Mesothelial cell of epicardium (in vitro differentiated cells): ENCODE measurements at regions not wholly inside any gene's neighbourhood (a gene's known extent, or its start where the extent isn't known, plus 50 kb on each side); places are given as distances from the start of the nearest gene placed in this dataset.

Source experiments
- DNase-seq, 2 experiments: peaks; one replicate each; pipeline ENCODE4 v3.0.0; 2021; ENCODE audit warnings: low spot score in 2 of 2; ENCODE audit not compliant: unreplicated experiment in 2 of 2
- H3K27ac Mint-ChIP-seq: 2 replicates; pipeline ENCODE4 v1.8.0; 2021; ENCODE audit warnings: mixed read lengths
- H3K27me3 Mint-ChIP-seq: 2 replicates; pipeline ENCODE4 v1.8.0; 2021; ENCODE audit warnings: low read depth, mixed read lengths
- H3K36me3 Mint-ChIP-seq: 2 replicates; pipeline ENCODE4 v1.8.0; 2021; ENCODE audit warnings: mixed read lengths
- H3K4me1 Mint-ChIP-seq: 2 replicates; pipeline ENCODE4 v1.8.0; 2021; ENCODE audit warnings: mixed read lengths
- H3K4me3 Mint-ChIP-seq: 2 replicates; pipeline ENCODE4 v1.8.0; 2021; ENCODE audit warnings: mild to moderate bottlenecking, moderate library complexity, mixed read lengths
- H3K9me3 Mint-ChIP-seq: 2 replicates; pipeline ENCODE4 v1.8.0; 2021; ENCODE audit warnings: mixed read lengths
- TF ChIP-seq, protein P1 (sequence below): fragments of 200-600 bp; sonication (generic); IDR thresholded peaks from one replicate; pipeline ENCODE4 v1.5.0; 2021; ENCODE audit warnings: antibody characterized with exemption; ENCODE audit not compliant: unreplicated experiment

DNA sequence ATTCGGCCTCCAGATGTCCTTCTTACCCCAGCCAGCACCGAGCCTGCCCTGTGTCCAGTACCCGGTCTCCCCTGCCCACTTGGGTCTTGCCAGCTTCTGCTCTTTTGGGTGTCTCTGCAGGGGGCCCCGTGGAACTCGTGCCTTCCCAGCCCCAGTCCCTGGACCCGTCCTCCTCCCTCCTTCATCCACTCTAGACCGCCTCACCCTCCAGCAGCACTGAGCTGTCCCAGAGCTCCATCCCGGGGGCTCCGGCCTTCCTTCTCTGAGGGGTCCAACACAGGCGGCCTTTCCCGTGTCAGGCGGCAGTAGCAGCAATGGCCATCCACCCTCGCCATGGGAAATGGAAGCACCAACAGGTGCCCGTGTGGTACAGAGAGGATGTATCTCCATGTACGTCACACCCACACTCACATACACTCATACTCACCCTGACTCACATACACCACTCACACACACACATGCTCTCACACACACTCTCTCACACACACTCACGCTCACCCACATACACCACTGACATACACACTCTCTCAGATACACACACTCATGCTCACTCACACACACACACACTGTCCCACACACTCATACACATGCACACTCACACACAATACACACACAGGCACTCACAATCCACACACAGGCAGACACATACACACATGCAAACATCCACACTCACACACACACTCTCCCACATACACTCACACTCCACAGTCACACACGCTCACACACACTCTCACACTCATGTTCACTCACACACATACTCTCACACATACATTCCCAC is 827.5 kb upstream of the SALL3 start:
- Mint-ChIP-seq H3K27me3 (peaks cover 4% of the 10 kb centered on the region), H3K36me3 (no peaks in the 10 kb centered on the region), H3K9me3 (peaks cover 17% of the 10 kb centered on the region), H3K4me3 (no peak overlapping the region), H3K27ac (no peak overlapping the region), H3K4me1 (no peaks in the 10 kb centered on the region)
- TF ChIP-seq, protein P1, sequence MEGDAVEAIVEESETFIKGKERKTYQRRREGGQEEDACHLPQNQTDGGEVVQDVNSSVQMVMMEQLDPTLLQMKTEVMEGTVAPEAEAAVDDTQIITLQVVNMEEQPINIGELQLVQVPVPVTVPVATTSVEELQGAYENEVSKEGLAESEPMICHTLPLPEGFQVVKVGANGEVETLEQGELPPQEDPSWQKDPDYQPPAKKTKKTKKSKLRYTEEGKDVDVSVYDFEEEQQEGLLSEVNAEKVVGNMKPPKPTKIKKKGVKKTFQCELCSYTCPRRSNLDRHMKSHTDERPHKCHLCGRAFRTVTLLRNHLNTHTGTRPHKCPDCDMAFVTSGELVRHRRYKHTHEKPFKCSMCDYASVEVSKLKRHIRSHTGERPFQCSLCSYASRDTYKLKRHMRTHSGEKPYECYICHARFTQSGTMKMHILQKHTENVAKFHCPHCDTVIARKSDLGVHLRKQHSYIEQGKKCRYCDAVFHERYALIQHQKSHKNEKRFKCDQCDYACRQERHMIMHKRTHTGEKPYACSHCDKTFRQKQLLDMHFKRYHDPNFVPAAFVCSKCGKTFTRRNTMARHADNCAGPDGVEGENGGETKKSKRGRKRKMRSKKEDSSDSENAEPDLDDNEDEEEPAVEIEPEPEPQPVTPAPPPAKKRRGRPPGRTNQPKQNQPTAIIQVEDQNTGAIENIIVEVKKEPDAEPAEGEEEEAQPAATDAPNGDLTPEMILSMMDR = no peak
- no peak for DNase-seq

DNA sequence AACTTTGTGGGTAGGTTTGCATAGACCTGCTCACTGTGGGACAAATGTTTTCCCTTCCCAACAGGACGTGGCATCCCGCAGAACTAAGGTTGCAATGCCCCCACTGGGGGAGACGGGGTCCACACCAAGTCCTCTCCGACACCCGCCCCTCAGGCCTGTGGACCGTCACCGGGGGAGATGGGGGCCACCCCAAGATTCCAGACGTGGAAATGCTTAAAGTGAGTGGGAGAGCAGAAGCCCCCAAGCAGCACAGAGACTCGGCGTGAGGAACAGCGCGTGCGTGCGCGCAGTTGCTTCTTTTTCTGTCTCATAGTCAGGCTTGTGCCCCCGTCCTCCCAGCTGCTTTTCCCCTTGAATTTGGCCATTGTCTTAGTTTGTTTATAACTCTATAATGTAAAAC is 826.3 kb upstream of the SALL3 start:
- peaks cover 15% of the 10 kb centered on the region for H3K9me3 Mint-ChIP-seq
- H3K4me3 Mint-ChIP-seq = no peak overlapping the region

DNA sequence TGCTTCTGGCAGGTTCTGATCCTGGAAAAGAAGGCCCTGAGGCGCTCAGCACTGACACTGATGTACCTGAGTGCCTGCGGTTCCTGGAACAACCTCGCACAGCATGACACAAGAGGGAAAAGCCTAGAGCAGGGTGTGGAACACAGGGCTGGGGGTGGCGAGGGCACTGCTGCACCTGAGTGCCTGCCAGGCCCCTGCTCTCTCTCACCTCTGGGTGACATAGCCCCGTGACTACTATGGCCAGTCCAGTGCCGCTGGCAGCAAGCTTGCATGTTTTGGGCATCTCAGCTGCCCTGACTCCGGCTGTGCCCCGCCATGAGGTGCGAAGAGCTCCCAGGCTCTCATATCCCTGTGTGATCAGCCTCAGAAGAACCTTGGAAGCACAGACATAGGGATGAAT is 825.2 kb upstream of the SALL3 start:
- no peak for DNase-seq
- Mint-ChIP-seq H3K27me3 (peaks cover 4% of the 10 kb centered on the region), H3K9me3 (peaks cover 8% of the 10 kb centered on the region), H3K4me3 (no peak overlapping the region), H3K27ac (no peak overlapping the region), H3K36me3 (no peaks in the 10 kb centered on the region), H3K4me1 (no peaks in the 10 kb centered on the region)
- TF ChIP-seq, protein P1 = no peak

More for the DNA sequence above, 826.3 kb upstream of the SALL3 start:
- Mint-ChIP-seq H3K27me3 (peaks cover 4% of the 10 kb centered on the region), H3K4me1 (no peaks in the 10 kb centered on the region), H3K27ac (no peak overlapping the region), H3K36me3 (no peaks in the 10 kb centered on the region)
- DNase-seq = no peak
- TF ChIP-seq, protein P1 = no peak

GRCh38 chr18:78154853-78155252 is 824.8 kb upstream of the SALL3 start:
- H3K27ac Mint-ChIP-seq = no peak overlapping the region

DNA sequence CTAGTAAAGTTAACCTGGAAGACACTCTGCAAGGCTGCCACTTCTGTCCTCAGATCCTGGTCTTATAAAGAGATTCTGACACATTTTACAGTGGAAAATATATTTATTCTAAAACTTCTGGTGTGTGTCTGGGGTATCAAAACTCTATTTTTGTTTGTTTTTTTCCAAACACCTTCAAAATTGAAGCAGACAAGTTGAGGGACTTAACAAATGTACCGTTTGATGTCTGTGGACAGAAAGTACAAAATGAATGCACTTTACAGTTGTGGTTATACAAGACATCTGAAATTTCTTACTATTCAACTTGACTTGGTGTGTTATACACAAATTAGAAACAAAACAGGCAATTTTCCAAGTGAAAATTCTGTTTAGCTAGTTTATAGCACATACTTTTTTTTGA is 823.2 kb upstream of the SALL3 start:
- Mint-ChIP-seq H3K4me3 (no peak overlapping the region), H3K9me3 (peaks cover under 1% of the 10 kb centered on the region), H3K36me3 (no peaks in the 10 kb centered on the region), H3K27ac (no peak overlapping the region), H3K27me3 (no peaks in the 10 kb centered on the region), H3K4me1 (no peaks in the 10 kb centered on the region)
- DNase-seq = no peak
- TF ChIP-seq, protein P1 = no peak

More at GRCh38 chr18:78154853-78155252, 824.8 kb upstream of the SALL3 start:
- peaks cover 4% of the 10 kb centered on the region for H3K27me3 Mint-ChIP-seq
- no peak overlapping the region for H3K4me3 Mint-ChIP-seq
- no peaks in the 10 kb centered on the region for H3K36me3 Mint-ChIP-seq
- H3K9me3 Mint-ChIP-seq = peaks cover 4% of the 10 kb centered on the region
- TF ChIP-seq, protein P1 = no peak
- DNase-seq = no peak
- no peaks in the 10 kb centered on the region for H3K4me1 Mint-ChIP-seq
